ENCODE measurements at regions not wholly inside any gene's neighbourhood (a gene's known extent, or its start where the extent isn't known, plus 50 kb on each side); places are given as distances from the start of the nearest gene placed in this dataset.

GRCh38 chr13:38590796-38591507 lies 95.9 kb upstream of the FREM2 start:
- Histone ChIP-seq H3K27me3 (replicated peaks in 1 of 7) (no peaks in the 10 kb centered on the region), H3K36me3 (no peaks in the 10 kb centered on the region), H3K9me3 (no peaks in the 10 kb centered on the region), H3K4me3 (no peak overlapping the region), H3K27ac (no peak overlapping the region), H3K4me1 (no peaks in the 10 kb centered on the region)
- 71 to 88% (median 80%) methylated on average over 6 of the region's 6 CpGs for WGBS, 5 donors
- TF ChIP-seq POLR2AphosphoS5 (IDR thresholded peaks at IDR 0.05) = no peak
- TF ChIP-seq POLR2A (IDR thresholded peaks at IDR 0.05) = no peak
- no peak for TF ChIP-seq CTCF (IDR thresholded peaks at IDR 0.05 in 8 of 11, conservative IDR thresholded peaks at IDR 0.05 in 3 of 11)
- intact Hi-C loops (cut with DNase I; ENCODE audit: low total_unique reads) = no loop called here
- no peak for DNase-seq

GRCh38 chr13:38602266-38602665 lies 84.6 kb upstream of the FREM2 start:
- Histone ChIP-seq H3K4me3 (no peak overlapping the region), H3K9me3 (no peaks in the 10 kb centered on the region), H3K27ac (no peak overlapping the region), H3K27me3 (replicated peaks in 1 of 7) (no peaks in the 10 kb centered on the region), H3K36me3 (no peaks in the 10 kb centered on the region), H3K4me1 (no peaks in the 10 kb centered on the region)
- intact Hi-C loops (cut with DNase I; ENCODE audit: low total_unique reads) = no loop called here
- WGBS, 5 donors = 77 to 86% (median 82%) methylated on average over 6 of the region's 6 CpGs
- TF ChIP-seq CTCF (IDR thresholded peaks at IDR 0.05 in 8 of 11, conservative IDR thresholded peaks at IDR 0.05 in 3 of 11) = no peak
- no peak for TF ChIP-seq POLR2AphosphoS5 (IDR thresholded peaks at IDR 0.05)
- no peak for TF ChIP-seq POLR2A (IDR thresholded peaks at IDR 0.05)
- DNase-seq = no peak

- Histone ChIP-seq H3K27me3 (replicated peaks in 1 of 7) (no peaks in the 10 kb centered on the region), H3K9me3 (no peaks in the 10 kb centered on the region), H3K36me3 (no peaks in the 10 kb centered on the region), H3K4me3 (no peak overlapping the region), H3K27ac (no peak overlapping the region), H3K4me1 (no peaks in the 10 kb centered on the region)
- no peak for DNase-seq
- TF ChIP-seq POLR2A (IDR thresholded peaks at IDR 0.05) = no peak
- no peak for TF ChIP-seq CTCF (IDR thresholded peaks at IDR 0.05 in 8 of 11, conservative IDR thresholded peaks at IDR 0.05 in 3 of 11)
- TF ChIP-seq POLR2AphosphoS5 (IDR thresholded peaks at IDR 0.05) = no peak
- intact Hi-C loops (cut with DNase I; ENCODE audit: low total_unique reads) = no loop called here
- WGBS, 5 donors = 78 to 90% (median 84%) methylated on average over 6 of the region's 6 CpGs
These were observed 80.0 kb upstream of the FREM2 start for GRCh38 chr13:38606699-38607535.

- Histone ChIP-seq H3K4me1 (no peaks in the 10 kb centered on the region), H3K4me3 (no peak overlapping the region), H3K9me3 (no peaks in the 10 kb centered on the region), H3K27me3 (replicated peaks in 1 of 7) (no peaks in the 10 kb centered on the region), H3K36me3 (no peaks in the 10 kb centered on the region), H3K27ac (no peak overlapping the region)
- intact Hi-C loops (cut with DNase I; ENCODE audit: low total_unique reads) = no loop called here
- DNase-seq = no peak
- 68 to 85% (median 73%) methylated on average over 1 of the region's 1 CpG for WGBS, 5 donors
- TF ChIP-seq CTCF (IDR thresholded peaks at IDR 0.05 in 8 of 11, conservative IDR thresholded peaks at IDR 0.05 in 3 of 11) (no peak), POLR2A (IDR thresholded peaks at IDR 0.05) (no peak)
These were observed 68.9 kb upstream of the FREM2 start for GRCh38 chr13:38617936-38618335.
